ENCODE measurements at regions not wholly inside any gene's neighbourhood (a gene's known extent, or its start where the extent isn't known, plus 50 kb on each side); places are given as distances from the start of the nearest gene placed in this dataset.

GRCh38 chr11:10945196-10945595, 87.3 kb upstream of the ZBED5 start:
- no peak for DNase-seq

GRCh38 chr11:10943968-10944367, 86.1 kb upstream of the ZBED5 start:
- no peak for DNase-seq

GRCh38 chr11:10942620-10943019, 84.8 kb upstream of the ZBED5 start:
- DNase-seq, result peak; percentile 45 to 60 (median 59)

DNA sequence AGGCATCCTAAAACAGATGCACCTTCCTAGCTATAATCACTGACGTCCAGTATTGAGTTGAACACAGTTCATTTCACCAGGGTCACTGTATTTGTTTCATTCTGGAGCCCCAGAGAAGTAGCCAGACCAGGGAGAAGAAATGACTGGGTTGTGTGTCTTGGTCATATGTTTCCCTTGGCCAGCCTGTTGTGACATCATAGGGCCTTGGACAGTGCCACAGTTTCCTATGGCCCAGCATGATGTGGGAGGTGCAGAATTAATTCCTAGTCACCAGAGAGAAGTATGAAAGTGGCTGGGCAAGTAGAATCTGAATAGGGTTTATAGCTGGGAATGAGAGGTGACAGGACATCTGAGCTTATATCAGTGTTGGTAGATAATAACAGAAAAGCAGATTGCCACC, 84.0 kb upstream of the ZBED5 start:
- DNase-seq, result peak; percentile 37 to 47 (median 42)

DNA sequence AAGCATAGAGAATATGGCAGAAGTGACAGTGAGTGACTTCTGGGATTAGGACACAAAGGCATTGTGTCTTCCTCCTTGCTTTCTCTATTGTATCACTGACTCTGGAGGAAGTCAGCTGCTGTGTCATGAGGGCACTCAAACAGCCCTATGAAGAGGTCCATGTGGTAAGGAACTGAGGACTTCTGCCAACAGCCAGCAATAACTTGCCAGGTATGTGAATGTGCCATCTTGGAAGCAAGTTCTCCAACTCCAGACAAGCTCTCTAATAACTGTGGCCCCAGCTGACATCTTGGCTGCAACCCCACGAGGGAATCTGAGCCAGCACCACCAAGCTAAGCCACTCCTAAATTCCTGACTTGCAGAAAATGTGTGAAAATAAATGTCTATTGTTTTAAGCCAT, 83.6 kb upstream of the ZBED5 start:
- DNase-seq, result peak; percentile 43 to 55 (median 46)

DNA sequence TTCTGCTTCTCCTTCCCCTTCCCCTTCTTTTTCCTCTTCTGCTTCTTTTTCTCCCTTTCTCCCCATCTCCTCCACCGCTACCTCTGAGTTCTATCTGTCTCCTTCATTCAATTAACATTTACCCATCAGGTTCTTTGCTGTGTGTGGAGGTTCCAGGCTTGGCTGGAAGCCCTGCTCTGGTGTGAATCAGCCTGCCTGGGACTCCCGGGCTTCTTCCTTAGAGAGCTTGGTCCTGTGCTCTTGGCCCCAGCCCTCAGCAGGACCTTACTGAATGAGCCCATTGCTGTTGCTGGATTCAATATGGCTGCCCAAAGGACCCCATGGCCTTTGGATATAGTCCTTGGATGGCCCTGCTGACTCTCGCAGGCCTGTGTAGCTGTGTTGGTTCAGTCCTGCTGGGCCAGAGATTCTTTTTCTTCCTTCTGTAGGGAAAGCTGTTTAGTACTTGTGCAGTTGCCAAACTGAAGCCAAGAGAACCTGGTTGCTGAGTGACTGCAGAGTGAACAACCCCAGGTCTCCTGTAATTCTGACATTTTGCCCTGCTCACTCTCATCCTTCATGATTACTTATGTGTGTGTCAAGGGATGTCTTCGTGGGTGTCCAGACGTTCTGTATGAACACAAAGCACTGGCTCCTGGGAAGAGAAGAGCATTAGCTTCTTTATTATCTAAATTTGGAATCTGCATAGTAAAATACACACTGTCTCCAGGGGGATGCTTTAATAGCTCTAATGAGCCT, 81.0 kb upstream of the ZBED5 start:
- DNase-seq, result no peak

DNA sequence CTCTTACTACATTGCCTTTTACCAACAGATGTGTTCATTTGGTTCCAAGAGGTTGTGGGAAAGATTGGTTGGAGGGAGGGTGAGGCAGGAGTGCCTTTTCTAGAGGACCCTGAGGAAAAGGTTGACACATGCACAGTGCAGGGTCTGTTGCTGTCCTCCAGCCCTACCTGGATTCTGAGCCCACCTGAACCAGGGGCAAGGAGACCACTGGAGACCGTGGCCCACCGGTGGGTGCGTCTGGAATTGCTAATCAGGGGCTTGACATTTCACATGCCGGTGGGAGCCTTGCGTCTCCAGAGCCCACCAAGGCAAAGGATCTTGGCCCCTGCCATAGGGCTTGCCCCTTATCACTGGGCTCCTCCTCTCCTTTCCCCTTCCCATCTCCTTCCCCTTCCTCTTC, 80.4 kb upstream of the ZBED5 start:
- DNase-seq, result no peak

- DNase-seq, result peak; percentile 30 to 45 (median 34)
These were observed 79.5 kb upstream of the ZBED5 start for GRCh38 chr11:10937385-10937771.

DNA sequence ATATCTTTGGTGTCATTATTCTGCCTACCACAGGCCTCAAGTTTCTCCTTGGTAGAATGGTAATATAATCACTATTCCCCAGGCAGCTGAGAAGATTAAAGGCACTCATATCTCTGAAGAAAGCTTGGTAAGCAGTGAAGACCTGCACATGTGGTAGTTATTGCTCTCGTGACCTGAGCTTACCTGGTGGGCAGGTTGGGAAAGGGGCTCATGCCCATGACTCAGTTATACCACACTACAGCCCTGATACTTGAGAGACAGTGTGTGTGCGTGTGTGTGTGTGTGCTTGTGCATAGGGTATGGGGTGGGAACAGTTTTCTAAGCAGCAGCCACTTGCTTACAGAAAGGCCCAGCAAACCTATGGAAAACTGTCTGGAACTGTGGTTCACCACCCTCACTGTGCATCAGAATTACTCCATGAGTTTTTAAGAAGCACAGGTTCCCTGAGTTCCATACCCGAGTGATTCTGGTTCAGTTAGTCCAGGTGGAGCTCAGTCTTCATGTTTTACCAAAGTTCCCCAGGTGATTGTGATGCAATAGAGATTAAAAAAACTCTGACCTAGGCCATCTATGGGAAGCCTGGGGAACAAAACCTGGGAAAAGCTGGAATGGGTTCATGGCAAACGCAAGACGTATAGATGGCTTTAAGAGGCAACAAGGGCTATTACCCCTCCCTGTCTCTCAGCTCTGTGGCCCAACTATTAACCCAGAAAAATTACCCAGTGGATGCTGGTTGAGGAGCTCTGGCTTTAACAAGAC, 79.0 kb upstream of the ZBED5 start:
- no peak for DNase-seq

DNA sequence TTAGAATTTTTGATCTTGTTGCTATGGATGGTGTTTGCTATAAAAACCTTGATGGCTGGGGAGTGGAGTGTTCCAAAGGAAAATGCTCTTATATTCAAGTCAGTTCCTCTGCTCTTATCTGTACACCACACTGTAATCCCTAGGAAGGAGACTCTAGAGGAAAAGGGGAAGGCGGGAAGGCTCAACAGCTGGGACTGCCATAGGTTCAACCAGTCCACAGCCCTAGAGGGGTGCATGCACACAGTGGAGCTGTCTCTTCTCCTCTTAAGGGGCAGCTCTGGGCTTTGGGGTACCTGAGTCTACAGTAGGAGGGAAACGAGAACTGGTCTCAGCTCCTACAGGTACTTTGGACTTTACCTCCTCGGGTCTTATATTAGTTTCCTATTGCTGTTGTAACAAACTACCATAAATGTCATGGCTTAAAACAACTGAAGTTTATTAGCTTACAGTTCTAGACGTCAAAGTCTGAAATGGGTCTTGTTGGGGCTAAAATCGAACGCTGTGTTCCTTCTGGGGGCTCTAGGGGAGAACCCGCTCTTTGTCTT, 77.2 kb upstream of the ZBED5 start:
- DNase-seq, result no peak

DNA sequence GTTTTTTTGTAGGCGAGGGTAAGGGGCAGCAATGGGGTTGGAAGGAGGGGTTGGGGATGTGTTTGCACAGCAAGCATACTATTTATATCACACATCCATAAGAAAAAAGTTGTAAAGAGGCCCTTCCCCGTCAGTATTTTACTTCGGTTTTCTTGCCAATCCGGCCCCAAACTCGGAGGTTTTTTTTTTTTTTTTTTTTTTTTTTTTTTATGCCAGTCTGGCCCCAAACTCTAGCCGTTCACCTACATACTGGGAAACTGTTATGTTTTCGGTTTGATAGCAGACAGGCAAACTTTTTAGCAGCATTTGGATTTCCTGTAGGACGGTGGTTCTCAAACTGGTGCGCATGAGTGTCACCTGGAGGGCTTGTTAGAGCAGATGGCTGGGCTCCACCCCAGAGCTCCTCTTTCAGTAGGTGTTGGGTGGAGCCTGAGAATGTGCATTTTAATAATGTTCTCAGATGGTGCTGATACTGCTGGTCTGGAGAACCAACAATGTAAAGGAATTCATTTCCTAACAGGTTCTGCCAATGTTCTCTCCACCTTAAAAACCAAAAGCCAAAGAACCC, 76.5 kb upstream of the ZBED5 start:
- no peak for DNase-seq

GRCh38 chr11:10933455-10934292, 75.8 kb upstream of the ZBED5 start:
- peak; percentile 91 to 95 (median 93) for DNase-seq

DNA sequence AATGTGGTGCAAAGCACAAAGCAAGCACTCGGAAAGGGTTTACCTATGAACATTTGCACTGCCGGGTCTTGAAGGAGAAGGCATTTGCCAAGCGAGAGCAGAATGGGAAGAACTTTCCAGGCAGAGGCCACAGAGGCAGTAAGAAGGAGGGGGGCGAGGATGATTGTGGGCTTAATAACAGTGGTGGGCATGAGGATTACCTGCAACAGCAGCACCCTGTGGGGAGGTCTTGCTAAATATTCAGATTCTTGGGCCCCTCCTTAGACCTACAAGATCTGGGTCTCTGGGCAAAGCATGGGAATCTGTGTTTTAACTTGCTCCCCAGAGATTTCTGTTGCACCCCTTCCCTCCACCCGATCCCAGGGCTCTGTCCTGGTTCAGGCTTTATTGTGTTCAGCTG, 75.1 kb upstream of the ZBED5 start:
- no peak for DNase-seq

- DNase-seq, result peak in 1 of 3 donors; percentile 44
These were observed 74.2 kb upstream of the ZBED5 start for GRCh38 chr11:10931761-10932670.

GRCh38 chr11:10930972-10931760, 73.3 kb upstream of the ZBED5 start:
- peak; percentile 59 to 80 (median 66) for DNase-seq

- peak; percentile 47 to 51 (median 51) for DNase-seq
These were observed 72.5 kb upstream of the ZBED5 start for GRCh38 chr11:10930224-10930971.

- no peak for DNase-seq
These were observed 69.7 kb upstream of the ZBED5 start for GRCh38 chr11:10927538-10927937.

- DNase-seq, result peak in 2 of 3 donors; percentile 30 to 51
These were observed 69.0 kb upstream of the ZBED5 start for GRCh38 chr11:10926801-10927211.

DNA sequence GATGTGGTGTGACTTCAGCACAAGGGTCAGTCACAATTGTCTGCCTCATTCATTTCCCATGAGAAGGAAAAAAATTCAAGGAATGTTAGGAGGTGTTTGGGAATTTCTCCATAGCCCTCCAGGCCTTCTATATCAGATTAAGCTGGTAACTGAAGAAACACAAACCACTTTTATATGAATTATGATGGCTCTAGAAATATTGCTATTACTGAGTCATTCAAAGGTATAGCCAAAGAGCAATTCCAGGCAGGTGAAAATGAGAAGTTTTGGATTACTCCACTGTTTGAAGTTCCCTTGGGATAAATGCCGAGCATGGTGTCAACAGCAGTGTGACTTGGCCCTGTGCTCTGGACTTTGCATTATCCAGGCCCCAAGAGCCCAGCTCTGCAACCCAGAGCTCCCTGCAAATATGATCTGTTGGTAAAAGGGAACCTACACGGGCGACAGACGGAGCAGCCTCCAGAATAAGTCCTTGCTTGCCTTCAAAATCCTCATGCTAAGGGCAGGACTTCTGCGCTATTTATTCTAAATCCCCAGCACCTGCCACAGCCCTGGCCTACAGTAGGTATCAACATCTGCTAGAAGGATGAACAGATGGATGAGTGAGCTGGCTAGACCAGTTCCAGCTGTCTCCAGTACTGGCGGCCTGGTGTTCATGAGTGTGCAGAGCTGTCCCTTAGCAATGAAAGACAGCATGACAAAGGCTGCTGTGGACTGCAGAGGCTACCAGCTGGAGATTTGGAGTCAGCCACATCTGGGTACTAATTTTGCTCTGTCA, 67.5 kb upstream of the ZBED5 start:
- no peak for DNase-seq

Measured in suppressor macrophage treated with lipopolysaccharide for 1 hour (primary cell).